BJ (cell line): ENCODE measurements at regions not wholly inside any gene's neighbourhood (a gene's known extent, or its start where the extent isn't known, plus 50 kb on each side); places are given as distances from the start of the nearest gene placed in this dataset.

Source experiments
- CTCF ChIA-PET: fragments of 350-600 bp; formaldehyde crosslinking; extraction: SDS; loops from one replicate; lab custom pipeline; 2021; ENCODE audit warnings: antibody characterized with exemption, inconsistent platforms; lab: Yijun Ruan, JAX
- POLR2A ChIA-PET: fragments of 300-600 bp; sonication (Branson Sonifier 250); formaldehyde crosslinking; extraction: SDS; loops from one replicate; lab custom pipeline; 2021; ENCODE audit warnings: antibody characterized with exemption; lab: Charles Lee
- DNase-seq: peaks from one replicate; pipeline ENCODE4 v3.0.0-alpha.2; 2011; ENCODE audit warnings: low read depth
- H3K27me3 ChIP-seq: 2 replicates; pipeline ENCODE4 v1.6.0; 2011; ENCODE audit warnings: low read length; ENCODE audit not compliant: control insufficient read depth, insufficient read depth
- H3K36me3 ChIP-seq: 2 replicates; pipeline ENCODE4 v1.5.1; 2011; ENCODE audit warnings: low read length; ENCODE audit not compliant: control insufficient read depth, insufficient read depth
- H3K4me3 ChIP-seq: 2 replicates; pipeline ENCODE4 v1.5.1; 2011; ENCODE audit warnings: low read depth, mild to moderate bottlenecking, control low read depth, low read length
- CTCF ChIP-seq: IDR thresholded peaks from 2 replicates; pipeline ENCODE4 v1.5.1; 2011; ENCODE audit warnings: low read depth, mild to moderate bottlenecking, control low read depth, inconsistent platforms, low read length, moderate library complexity; ENCODE audit not compliant: insufficient read depth

- no peak for TF ChIP-seq CTCF
- ChIA-PET POLR2A (no interaction called here), CTCF (interaction anchor here (0.7 to 1.5 kb wide), 2 partner anchors 12 to 222 kb away, joined by 3 to 4 read pairs; no protein-coding TSS in a partner anchor)
- Histone ChIP-seq H3K4me3 (no peak overlapping the region), H3K36me3 (no peaks in the 10 kb centered on the region), H3K27me3 (peaks cover 10% of the 10 kb centered on the region)
- no peak for DNase-seq
Observed at GRCh38 chr12:113678223-113679119, 206.8 kb upstream of the LHX5 start.

DNA sequence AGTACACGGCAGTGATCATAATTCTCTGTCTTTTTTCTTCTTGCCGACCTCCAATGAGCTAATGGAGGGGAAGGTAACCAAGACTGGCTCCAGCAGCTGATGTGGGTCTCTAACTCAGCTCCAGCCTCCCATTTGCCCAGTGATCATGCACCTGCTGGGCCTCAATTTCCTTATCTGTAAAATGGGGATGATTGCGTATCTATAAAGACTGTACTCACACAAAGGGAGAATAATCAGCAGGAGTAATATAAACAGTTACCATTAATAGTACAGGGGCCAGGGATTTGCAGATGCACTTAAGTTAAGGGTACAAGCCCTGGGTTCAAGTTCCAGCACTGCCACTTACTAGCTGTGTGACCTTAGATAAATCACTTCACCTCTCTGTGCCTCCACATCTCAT, 204.9 kb upstream of the LHX5 start:
- H3K36me3 ChIP-seq = no peaks in the 10 kb centered on the region
- ChIA-PET CTCF (interaction anchor here (0.6 kb wide), 1 partner anchor 233 kb away, joined by 4 read pairs; no protein-coding TSS in a partner anchor), POLR2A (no interaction called here)
- peaks cover 12% of the 10 kb centered on the region for H3K27me3 ChIP-seq
- H3K4me3 ChIP-seq = no peak overlapping the region
- no peak for DNase-seq
- TF ChIP-seq CTCF = no peak

GRCh38 chr12:113676117-113676516, 204.4 kb upstream of the LHX5 start:
- H3K4me3 ChIP-seq = no peak overlapping the region
- CTCF ChIA-PET = interaction anchor here (0.6 kb wide), 1 partner anchor 233 kb away, joined by 4 read pairs; no protein-coding TSS in a partner anchor
- no peak for DNase-seq
- peaks cover 13% of the 10 kb centered on the region for H3K27me3 ChIP-seq
- no peaks in the 10 kb centered on the region for H3K36me3 ChIP-seq
- POLR2A ChIA-PET = no interaction called here
- no peak for TF ChIP-seq CTCF

GRCh38 chr12:113674996-113675395, 203.3 kb upstream of the LHX5 start:
- ChIA-PET POLR2A (no interaction called here), CTCF (no interaction called here)
- DNase-seq = no peak
- peaks cover 16% of the 10 kb centered on the region for H3K27me3 ChIP-seq
- no peak for TF ChIP-seq CTCF
- H3K4me3 ChIP-seq = no peak overlapping the region
- H3K36me3 ChIP-seq = no peaks in the 10 kb centered on the region

DNA sequence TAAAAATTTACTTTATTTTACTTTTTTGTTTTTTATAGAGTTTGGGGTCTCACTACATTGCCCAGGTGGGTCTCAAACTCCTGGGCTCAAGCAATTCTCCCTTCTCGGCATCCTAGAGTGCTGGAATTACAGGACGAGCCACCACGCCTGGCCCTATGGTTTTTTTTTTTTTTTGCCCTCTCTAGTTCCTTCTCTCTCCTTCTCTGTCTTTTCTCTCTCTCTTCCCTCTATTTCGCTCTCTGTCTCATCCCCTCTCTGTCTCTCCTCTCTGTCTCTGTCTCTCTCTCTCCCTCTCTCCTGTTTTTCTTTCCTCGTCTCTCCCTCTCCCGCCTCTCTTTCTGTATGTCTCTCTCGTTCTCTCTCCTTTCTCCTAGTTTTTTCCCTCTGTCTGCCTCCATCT, 202.6 kb upstream of the LHX5 start:
- H3K4me3 ChIP-seq = no peak overlapping the region
- no peak for TF ChIP-seq CTCF
- peaks cover 20% of the 10 kb centered on the region for H3K27me3 ChIP-seq
- ChIA-PET POLR2A (no interaction called here), CTCF (no interaction called here)
- no peak for DNase-seq
- H3K36me3 ChIP-seq = no peaks in the 10 kb centered on the region
